PC-9 (cell line): ENCODE measurements at regions not wholly inside any gene's neighbourhood (a gene's known extent, or its start where the extent isn't known, plus 50 kb on each side); places are given as distances from the start of the nearest gene placed in this dataset.
"Not testable (repeated sequence)": the region's sequence is repeated elsewhere in the genome, so short reads cannot be mapped to it uniquely, and the experiment has no call there.

Source experiments
- BruUV-seq: library from RNA; stranded (reverse); fragments of 400-500 nt; replicated peaks from 2 replicates; lab custom pipeline; 2021; lab: Mats Ljungman, UMichigan
- CTCF ChIA-PET: fragments of 300-600 bp; sonication (Branson Sonifier 250); formaldehyde crosslinking; loops from one replicate; lab custom pipeline; 2022; ENCODE audit warnings: antibody characterized with exemption; lab: Charles Lee
- POLR2A ChIA-PET: fragments of 300-600 bp; sonication (Branson Sonifier 250); formaldehyde crosslinking; loops from one replicate; lab custom pipeline; 2022; ENCODE audit warnings: antibody characterized with exemption; ENCODE audit not compliant: unreplicated experiment; lab: Charles Lee
- DNase-seq, 2 experiments: peaks; one replicate each; pipeline versions ENCODE4 v3.0.0 to v3.0.0-alpha.2; 2015 to 2022; ENCODE audit warnings: mixed read lengths in 1 of 2
- H2AFZ ChIP-seq: fragments of 200-600 bp; sonication (generic); 2 replicates; pipeline ENCODE4 v1.8.1; 2017; ENCODE audit warnings: antibody characterized with exemption
- H3F3A ChIP-seq: fragments of 200-600 bp; sonication (generic); 2 replicates; pipeline ENCODE4 v1.8.1; 2017; ENCODE audit warnings: antibody characterized with exemption, mild to moderate bottlenecking, low read depth; ENCODE audit not compliant: insufficient read depth
- H3K27ac ChIP-seq: fragments of 200-600 bp; sonication (generic); 2 replicates; pipeline ENCODE4 v1.6.1; 2016; ENCODE audit warnings: mixed run types
- H3K27me3 ChIP-seq: fragments of 200-600 bp; sonication (generic); 2 replicates; pipeline ENCODE4 v1.6.1; 2016; ENCODE audit warnings: low read depth, mixed run types; ENCODE audit not compliant: insufficient read depth
- H3K36me3 ChIP-seq: fragments of 200-600 bp; sonication (generic); 2 replicates; pipeline ENCODE4 v1.6.1; 2016; ENCODE audit warnings: low read depth, mixed run types
- H3K4me1 ChIP-seq: fragments of 200-600 bp; sonication (generic); replicated peaks from 2 replicates; pipeline ENCODE4 v1.6.1; 2016; ENCODE audit warnings: mixed run types; ENCODE audit not compliant: insufficient read depth
- H3K4me2 ChIP-seq: fragments of 200-600 bp; sonication (generic); 2 replicates; pipeline ENCODE4 v1.6.1; 2017; ENCODE audit warnings: mixed run types
- H3K4me3 ChIP-seq: fragments of 200-600 bp; sonication (generic); 2 replicates; pipeline ENCODE4 v1.6.1; 2016; ENCODE audit warnings: mixed run types
- H3K79me2 ChIP-seq: fragments of 200-600 bp; sonication (generic); 2 replicates; pipeline ENCODE4 v1.6.1; 2017; ENCODE audit warnings: low read depth, mixed run types
- H3K9me2 ChIP-seq: fragments of 200-600 bp; sonication (generic); 2 replicates; pipeline ENCODE4 v1.8.1; 2017; ENCODE audit warnings: mild to moderate bottlenecking; ENCODE audit not compliant: insufficient read depth
- H3K9me3 ChIP-seq: fragments of 200-600 bp; sonication (generic); 2 replicates; pipeline ENCODE4 v1.8.1; 2016; ENCODE audit warnings: low read depth; ENCODE audit not compliant: insufficient read depth
- H4K20me1 ChIP-seq: fragments of 200-600 bp; sonication (generic); 2 replicates; pipeline ENCODE4 v1.8.1; 2017; ENCODE audit not compliant: insufficient read depth
- CTCF ChIP-seq: fragments of 200-600 bp; sonication (generic); conservative IDR thresholded peaks from 2 replicates; pipeline ENCODE4 v1.6.1; 2017; ENCODE audit warnings: mixed run types, antibody characterized with exemption, mild to moderate bottlenecking, moderate library complexity
- EZH2 ChIP-seq: fragments of 200-600 bp; sonication (generic); IDR thresholded peaks from 2 replicates; pipeline ENCODE4 v1.8.0; 2017; ENCODE audit warnings: antibody characterized with exemption, low read depth
- intact Hi-C: fragments of 100-400 bp; cut with micrococcal nuclease; formaldehyde crosslinking; loops from one replicate; pipeline ENCODE4 v1.10.0; 2022; ENCODE audit not compliant: unreplicated experiment

DNA sequence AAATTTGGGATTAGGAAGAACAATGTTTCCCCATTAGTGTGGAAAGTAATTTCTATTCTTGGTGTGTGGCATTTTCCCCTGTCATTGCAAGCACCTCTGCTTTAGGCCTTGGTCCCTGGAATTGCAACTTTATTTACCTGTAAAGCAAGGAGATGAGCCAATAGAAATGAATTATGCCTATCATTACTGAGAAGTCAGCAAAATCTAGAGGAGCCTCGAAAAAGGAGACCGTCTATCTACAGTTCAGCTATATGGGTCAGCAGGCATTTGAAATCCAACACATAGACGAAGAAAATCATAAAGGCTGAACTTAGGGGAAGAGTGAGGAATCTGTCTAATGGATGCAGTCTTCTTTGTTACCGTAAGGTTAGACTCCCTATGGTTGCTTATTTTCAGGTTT lies 161.1 kb downstream of the CCDC71L start:
- POLR2A ChIA-PET, result no interaction called here
- H3K4me3 ChIP-seq, result no peak overlapping the region
- no peaks in the 10 kb centered on the region for H3K79me2 ChIP-seq
- H2AFZ ChIP-seq, result no peak overlapping the region
- H3F3A ChIP-seq, result no peaks in the 10 kb centered on the region
- intact Hi-C loops, result no loop called here
- no peak overlapping the region for H3K27ac ChIP-seq
- TF ChIP-seq CTCF, result no peak
- TF ChIP-seq EZH2, result no peak
- no peaks in the 10 kb centered on the region; the same call in 1 of the 2 replicates for H3K9me3 ChIP-seq
- no peaks in the 10 kb centered on the region for H3K27me3 ChIP-seq
- no TSS peak for BruUV-seq
- H3K9me2 ChIP-seq, result no peaks in the 10 kb centered on the region
- H3K36me3 ChIP-seq, result no peaks in the 10 kb centered on the region
- no peak for DNase-seq
- CTCF ChIA-PET, result interaction anchor here (0.5 kb wide), 1 partner anchor 1625 kb away, joined by 8 read pairs; no protein-coding TSS in a partner anchor
- no peaks in the 10 kb centered on the region for H3K4me1 ChIP-seq
- H3K4me2 ChIP-seq, result no peak overlapping the region
- no peaks in the 10 kb centered on the region for H4K20me1 ChIP-seq

- CTCF ChIA-PET, POLR2A ChIA-PET, BruUV-seq: not testable (repeated sequence)
These were observed 163.0 kb downstream of the CCDC71L start for GRCh38 chr7:106498005-106498404.

GRCh38 chr7:106493041-106493731 lies 167.8 kb downstream of the CCDC71L start:
- POLR2A ChIA-PET, result interaction anchor here (0.6 kb wide), 1 partner anchor 282 kb away, joined by 8 read pairs; no protein-coding TSS in a partner anchor
- Histone ChIP-seq H4K20me1 (no peaks in the 10 kb centered on the region), H3K79me2 (no peaks in the 10 kb centered on the region), H3K4me1 (peaks cover 5% of the 10 kb centered on the region; the same call in 1 of the 2 replicates), H3K4me3 (no peak overlapping the region), H3K27ac (no peak overlapping the region), H2AFZ (no peak overlapping the region), H3K4me2 (no peak overlapping the region), H3F3A (no peaks in the 10 kb centered on the region), H3K9me2 (no peaks in the 10 kb centered on the region), H3K36me3 (no peaks in the 10 kb centered on the region), H3K27me3 (no peaks in the 10 kb centered on the region), H3K9me3 (no peaks in the 10 kb centered on the region)
- peak; percentile 37 to 63 for DNase-seq
- intact Hi-C loops, result no loop called here
- CTCF ChIA-PET, result interaction anchor here (1.4 kb wide), 1 partner anchor 50 kb away, joined by 6 read pairs; no protein-coding TSS in a partner anchor
- no TSS peak for BruUV-seq
- no peak for TF ChIP-seq EZH2
- no peak for TF ChIP-seq CTCF

More at GRCh38 chr7:106498005-106498404, 163.0 kb downstream of the CCDC71L start:
- H4K20me1 ChIP-seq, H3K27ac ChIP-seq, intact Hi-C loops, H3K4me1 ChIP-seq, DNase-seq, H3F3A ChIP-seq, H3K4me2 ChIP-seq, H3K9me2 ChIP-seq, H3K4me3 ChIP-seq, H3K36me3 ChIP-seq, H3K79me2 ChIP-seq, H3K27me3 ChIP-seq, H3K9me3 ChIP-seq, H2AFZ ChIP-seq: not testable (repeated sequence)
